H9 (cell line): ENCODE measurements at regions not wholly inside any gene's neighbourhood (a gene's known extent, or its start where the extent isn't known, plus 50 kb on each side); places are given as distances from the start of the nearest gene placed in this dataset.

ENCODE experiments used
- DNase-seq: peaks from one replicate; pipeline ENCODE4 v3.0.0-alpha.2; 2017
- H2AFZ ChIP-seq: one replicate; pipeline ENCODE4 v1.6.1; 2013; ENCODE audit warnings: mild to moderate bottlenecking, low read length, control low read depth, moderate library complexity
- H2AK5ac ChIP-seq: 2 replicates; pipeline ENCODE4 v1.6.1; 2013; ENCODE audit warnings: low read length, control low read depth, mixed read lengths; ENCODE audit not compliant: insufficient read length
- H2BK120ac ChIP-seq: one replicate; pipeline ENCODE4 v1.6.1; 2013; ENCODE audit warnings: low read depth, mild to moderate bottlenecking, low read length, control low read depth, inconsistent platforms; ENCODE audit not compliant: poor library complexity, severe bottlenecking
- H2BK12ac ChIP-seq: 2 replicates; pipeline ENCODE4 v1.6.1; 2013; ENCODE audit warnings: low read length, control low read depth, mixed read lengths, low read depth; ENCODE audit not compliant: insufficient read length
- H2BK15ac ChIP-seq: 2 replicates; pipeline ENCODE4 v1.6.1; 2013; ENCODE audit warnings: low read depth, low read length, control low read depth
- H2BK20ac ChIP-seq: one replicate; pipeline ENCODE4 v1.6.1; 2013; ENCODE audit warnings: low read depth, mild to moderate bottlenecking, low read length, control low read depth, inconsistent platforms; ENCODE audit not compliant: poor library complexity, severe bottlenecking
- H2BK5ac ChIP-seq: 2 replicates; pipeline ENCODE4 v1.6.1; 2013; ENCODE audit warnings: low read length, control low read depth, mixed read lengths; ENCODE audit not compliant: insufficient read length
- H3K14ac ChIP-seq: 2 replicates; pipeline ENCODE4 v1.6.1; 2013; ENCODE audit warnings: low read length, control low read depth; ENCODE audit not compliant: insufficient read depth
- H3K18ac ChIP-seq: 2 replicates; pipeline ENCODE4 v1.6.1; 2013; ENCODE audit warnings: low read depth, mild to moderate bottlenecking, mixed read lengths, low read length, control low read depth; ENCODE audit not compliant: insufficient read length
- H3K23ac ChIP-seq: 2 replicates; pipeline ENCODE4 v1.6.1; 2013; ENCODE audit warnings: low read length, control low read depth, mixed read lengths, low read depth; ENCODE audit not compliant: insufficient read length
- H3K23me2 ChIP-seq: 2 replicates; pipeline ENCODE4 v1.6.1; 2013; ENCODE audit warnings: low read depth, mild to moderate bottlenecking, mixed read lengths, low read length, control low read depth; ENCODE audit not compliant: insufficient read length, poor library complexity, severe bottlenecking
- H3K27ac ChIP-seq: 2 replicates; pipeline ENCODE4 v1.5.1; 2013; ENCODE audit warnings: low read length, control low read depth, mixed read lengths, low read depth; ENCODE audit not compliant: insufficient read length
- H3K27me3 ChIP-seq: 2 replicates; pipeline ENCODE4 v1.6.1; 2013; ENCODE audit warnings: low read length, control low read depth, inconsistent platforms; ENCODE audit not compliant: insufficient read depth
- H3K4ac ChIP-seq: 2 replicates; pipeline ENCODE4 v1.6.1; 2013; ENCODE audit warnings: low read depth, mild to moderate bottlenecking, control low read depth, inconsistent platforms, low read length, moderate library complexity
- H3K4me1 ChIP-seq: 2 replicates; pipeline ENCODE4 v1.6.1; 2013; ENCODE audit warnings: low read length, control low read depth, inconsistent platforms; ENCODE audit not compliant: insufficient read depth
- H3K4me2 ChIP-seq: 2 replicates; pipeline ENCODE4 v1.6.1; 2013; ENCODE audit warnings: low read length, control low read depth, mixed read lengths; ENCODE audit not compliant: insufficient read length, insufficient read depth
- H3K56ac ChIP-seq: 2 replicates; pipeline ENCODE4 v1.6.1; 2013; ENCODE audit warnings: low read depth, mild to moderate bottlenecking, mixed read lengths, low read length, control low read depth; ENCODE audit not compliant: insufficient read length
- H3K79me1 ChIP-seq: 2 replicates; pipeline ENCODE4 v1.6.1; 2013; ENCODE audit warnings: low read depth, mild to moderate bottlenecking, moderate library complexity, low read length, control low read depth, inconsistent platforms; ENCODE audit not compliant: insufficient read depth, poor library complexity, severe bottlenecking
- H3K79me2 ChIP-seq: 2 replicates; pipeline ENCODE4 v1.6.1; 2013; ENCODE audit warnings: low read length, control low read depth, inconsistent platforms; ENCODE audit not compliant: insufficient read depth
- H3K9ac ChIP-seq: 2 replicates; pipeline ENCODE4 v1.6.1; 2013; ENCODE audit warnings: low read length, control low read depth, mixed read lengths; ENCODE audit not compliant: insufficient read length; ENCODE audit errors: extremely low read depth
- H3K9me3 ChIP-seq: one replicate; pipeline ENCODE4 v1.6.1; 2013; ENCODE audit warnings: low read depth, low read length, inconsistent platforms; ENCODE audit not compliant: control insufficient read depth
- H3T11ph ChIP-seq: one replicate; pipeline ENCODE4 v1.6.1; 2013; ENCODE audit warnings: mild to moderate bottlenecking, low read length, control low read depth, inconsistent platforms
- H4K20me1 ChIP-seq: one replicate; pipeline ENCODE4 v1.6.1; 2013; ENCODE audit not compliant: control insufficient read depth, insufficient read length, insufficient read depth
- H4K5ac ChIP-seq: 2 replicates; pipeline ENCODE4 v1.6.1; 2013; ENCODE audit warnings: low read depth, mild to moderate bottlenecking, mixed read lengths, low read length, control low read depth; ENCODE audit not compliant: insufficient read length
- H4K8ac ChIP-seq: replicated peaks from 2 replicates; pipeline ENCODE4 v1.6.1; 2013; ENCODE audit warnings: low read length, control low read depth, mixed read lengths, low read depth; ENCODE audit not compliant: insufficient read length
- H4K91ac ChIP-seq: 2 replicates; pipeline ENCODE4 v1.6.1; 2013; ENCODE audit warnings: low read depth, mild to moderate bottlenecking, moderate library complexity, mixed read lengths, low read length, control low read depth; ENCODE audit not compliant: insufficient read length
- H3K27ac Mint-ChIP-seq, 3 experiments: 2 replicates in 2 of 3; 3 replicates in 1 of 3; pipeline ENCODE4 v1.8.0; 2020 to 2021; ENCODE audit warnings: mixed read lengths in 3 of 3, mild to moderate bottlenecking in 1 of 3, moderate library complexity in 1 of 3
- H3K27me3 Mint-ChIP-seq: 2 replicates; pipeline ENCODE4 v1.8.0; 2021; ENCODE audit warnings: low read depth, mild to moderate bottlenecking, moderate library complexity, mixed read lengths
- H3K36me3 Mint-ChIP-seq, 3 experiments: 2 replicates in 2 of 3; 3 replicates in 1 of 3; pipeline ENCODE4 v1.8.0; 2020 to 2021; ENCODE audit warnings: low read depth in 3 of 3, mixed read lengths in 3 of 3; ENCODE audit not compliant: insufficient read depth in 1 of 3
- H3K4me1 Mint-ChIP-seq, 2 experiments: 2 replicates each; pipeline ENCODE4 v1.8.0; 2020; ENCODE audit warnings: mixed read lengths in 2 of 2
- H3K4me3 Mint-ChIP-seq, 2 experiments: 2 replicates in 1 of 2; 3 replicates in 1 of 2; pipeline ENCODE4 v1.8.0; 2020 to 2021; ENCODE audit warnings: mild to moderate bottlenecking in 2 of 2, mixed read lengths in 2 of 2, moderate library complexity in 1 of 2
- H3K9me3 Mint-ChIP-seq, 2 experiments: 2 replicates in 1 of 2; 3 replicates in 1 of 2; pipeline ENCODE4 v1.8.0; 2020; ENCODE audit warnings: mild to moderate bottlenecking in 2 of 2, mixed read lengths in 2 of 2, moderate library complexity in 1 of 2
- WGBS: extraction: QIAGEN DNeasy Blood & Tissue Kit; methylation state at CpG from one replicate; pipeline ENCODE4 v1.1.7; 2013; ENCODE audit warnings: missing lambda C conversion rate, low lambda C conversion rate, mixed read lengths; ENCODE audit not compliant: insufficient read length; ENCODE audit errors: extremely low coverage; 5-methylcytosine and 5-hydroxymethylcytosine counted together
- TF ChIP-seq, protein P1 (sequence below): fragments of 200-600 bp; sonication (generic); conservative IDR thresholded peaks from 3 replicates; pipeline ENCODE4 v1.8.0; 2021; ENCODE audit warnings: antibody characterized with exemption, mild to moderate bottlenecking

DNA sequence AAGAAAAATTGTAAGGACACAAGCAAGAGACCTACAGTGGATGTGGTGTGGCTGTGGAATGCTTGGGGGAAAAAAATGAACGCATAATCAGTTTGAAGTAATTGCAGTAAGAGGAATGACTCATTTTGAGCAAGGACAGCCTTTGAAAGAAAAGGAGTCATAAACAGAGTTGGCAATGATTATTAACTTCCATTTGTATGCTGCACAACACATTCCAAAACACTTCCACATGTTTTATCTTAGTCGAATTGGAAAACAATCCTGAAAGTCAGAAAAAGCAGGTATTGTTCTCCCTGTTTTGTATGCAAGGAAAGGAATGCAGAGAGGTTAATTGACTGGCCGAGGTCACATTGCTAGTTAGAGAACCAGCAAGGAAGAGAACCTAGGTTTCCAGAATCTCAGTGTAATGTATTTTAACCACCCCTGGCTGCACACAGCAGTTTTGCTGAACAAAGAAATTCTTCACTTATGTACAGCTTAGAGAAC, 630.0 kb upstream of the MIR17HG start:
- no peaks in the 10 kb centered on the region for H3K36me3 Mint-ChIP-seq
- no peak overlapping the region for H3K4me2 ChIP-seq
- no peak overlapping the region for H3K9ac ChIP-seq
- H3K4me3 Mint-ChIP-seq, result no peak overlapping the region
- no peak overlapping the region for H2BK20ac ChIP-seq
- H3K14ac ChIP-seq, result no peak overlapping the region
- no peak overlapping the region for H3K18ac ChIP-seq
- no peak overlapping the region for H2BK15ac ChIP-seq
- no peak overlapping the region for H4K91ac ChIP-seq
- no peak overlapping the region for H2AK5ac ChIP-seq
- no peaks in the 10 kb centered on the region for H3K27me3 ChIP-seq
- H4K8ac ChIP-seq, result no peak overlapping the region
- H3K23me2 ChIP-seq, result no peaks in the 10 kb centered on the region
- WGBS, result no CpG with 5 or more reads among the region's 3 CpGs
- H3T11ph ChIP-seq, result no peak overlapping the region
- TF ChIP-seq, protein P1, sequence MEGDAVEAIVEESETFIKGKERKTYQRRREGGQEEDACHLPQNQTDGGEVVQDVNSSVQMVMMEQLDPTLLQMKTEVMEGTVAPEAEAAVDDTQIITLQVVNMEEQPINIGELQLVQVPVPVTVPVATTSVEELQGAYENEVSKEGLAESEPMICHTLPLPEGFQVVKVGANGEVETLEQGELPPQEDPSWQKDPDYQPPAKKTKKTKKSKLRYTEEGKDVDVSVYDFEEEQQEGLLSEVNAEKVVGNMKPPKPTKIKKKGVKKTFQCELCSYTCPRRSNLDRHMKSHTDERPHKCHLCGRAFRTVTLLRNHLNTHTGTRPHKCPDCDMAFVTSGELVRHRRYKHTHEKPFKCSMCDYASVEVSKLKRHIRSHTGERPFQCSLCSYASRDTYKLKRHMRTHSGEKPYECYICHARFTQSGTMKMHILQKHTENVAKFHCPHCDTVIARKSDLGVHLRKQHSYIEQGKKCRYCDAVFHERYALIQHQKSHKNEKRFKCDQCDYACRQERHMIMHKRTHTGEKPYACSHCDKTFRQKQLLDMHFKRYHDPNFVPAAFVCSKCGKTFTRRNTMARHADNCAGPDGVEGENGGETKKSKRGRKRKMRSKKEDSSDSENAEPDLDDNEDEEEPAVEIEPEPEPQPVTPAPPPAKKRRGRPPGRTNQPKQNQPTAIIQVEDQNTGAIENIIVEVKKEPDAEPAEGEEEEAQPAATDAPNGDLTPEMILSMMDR, result no peak
- no peaks in the 10 kb centered on the region for H3K79me2 ChIP-seq
- H4K20me1 ChIP-seq, result no peaks in the 10 kb centered on the region
- H3K4me1 Mint-ChIP-seq, result peaks cover 9 to 12% of the 10 kb centered on the region in 2 experiments
- no peak overlapping the region; a peak in 2 of 7 replicates for H3K27ac Mint-ChIP-seq
- H2BK5ac ChIP-seq, result no peak overlapping the region
- H3K9me3 ChIP-seq, result no peaks in the 10 kb centered on the region
- H2BK12ac ChIP-seq, result no peak overlapping the region
- H3K23ac ChIP-seq, result no peak overlapping the region
- no peak for DNase-seq
- H2BK120ac ChIP-seq, result no peak overlapping the region
- H3K27me3 Mint-ChIP-seq, result no peaks in the 10 kb centered on the region
- no peak overlapping the region for H2AFZ ChIP-seq
- no peak overlapping the region for H3K4ac ChIP-seq
- H3K9me3 Mint-ChIP-seq, result no peaks in the 10 kb centered on the region
- H3K4me1 ChIP-seq, result no peaks in the 10 kb centered on the region
- no peaks in the 10 kb centered on the region for H3K79me1 ChIP-seq
- H4K5ac ChIP-seq, result no peak overlapping the region
- no peak overlapping the region for H3K56ac ChIP-seq
- H3K27ac ChIP-seq, result no peak overlapping the region
